DND-41 (cell line): ENCODE measurements at regions not wholly inside any gene's neighbourhood (a gene's known extent, or its start where the extent isn't known, plus 50 kb on each side); places are given as distances from the start of the nearest gene placed in this dataset.

ENCODE experiments used
- CTCF ChIP-seq: IDR thresholded peaks from 2 replicates; pipeline ENCODE4 v1.5.1; 2012; ENCODE audit warnings: borderline replicate concordance, low read length, moderate library complexity, mild to moderate bottlenecking; ENCODE audit not compliant: poor library complexity, severe bottlenecking; ENCODE audit errors: extremely low read depth
- EZH2 ChIP-seq: IDR thresholded peaks from 3 replicates; pipeline ENCODE4 v1.6.1; 2012; ENCODE audit warnings: borderline replicate concordance, low read depth, mild to moderate bottlenecking, moderate library complexity, low read length, inconsistent platforms; ENCODE audit not compliant: severe bottlenecking

GRCh38 chr4:3670521-3671519, 95.4 kb upstream of the ADRA2C start:
- no peak for TF ChIP-seq CTCF
- TF ChIP-seq EZH2 = no peak
